Colonic mucosa (tissue), 4 donors: ENCODE measurements at regions not wholly inside any gene's neighbourhood (a gene's known extent, or its start where the extent isn't known, plus 50 kb on each side); places are given as distances from the start of the nearest gene placed in this dataset.

Source experiments
- DNase-seq: peaks from one replicate; pipeline ENCODE4 v3.0.0-alpha.2; 2020
- H3K27ac ChIP-seq: fragments of 200-600 bp; one replicate; pipeline ENCODE4 v1.8.0; 2021
- H3K27me3 ChIP-seq: fragments of 200-600 bp; one replicate; pipeline ENCODE4 v1.8.0; 2021
- H3K36me3 ChIP-seq: fragments of 200-600 bp; one replicate; pipeline ENCODE4 v1.8.0; 2021
- H3K4me1 ChIP-seq: fragments of 200-600 bp; one replicate; pipeline ENCODE4 v1.8.0; 2021; ENCODE audit warnings: mild to moderate bottlenecking
- H3K4me3 ChIP-seq: fragments of 200-600 bp; one replicate; pipeline ENCODE4 v1.8.0; 2021
- H3K9ac ChIP-seq, 2 donors: one replicate each; pipeline ENCODE4 v1.7.0; 2013; ENCODE audit warnings: control low read depth in 2 of 2, low read depth in 2 of 2, low read length in 2 of 2
- H3K9me3 ChIP-seq: fragments of 200-600 bp; one replicate; pipeline ENCODE4 v1.8.0; 2021
- intact Hi-C: fragments of 100-400 bp; cut with DNase I; formaldehyde crosslinking; loops from one replicate; pipeline ENCODE4 v1.14.1; 2022
- TF ChIP-seq, protein P1 (sequence below): fragments of 200-600 bp; IDR thresholded peaks from one replicate; pipeline ENCODE4 v1.8.0; 2022; ENCODE audit warnings: antibody characterized with exemption, mild to moderate bottlenecking
- donor health status: healthy.
- donor health status: DM: no; HTN: no; CAD: no.
- donor health status: DM: no; HTN: no; CAD: no.

- Histone ChIP-seq H3K9ac (no peak overlapping the region), H3K27ac (no peak overlapping the region), H3K4me1 (no peaks in the 10 kb centered on the region), H3K4me3 (no peak overlapping the region), H3K27me3 (no peaks in the 10 kb centered on the region), H3K9me3 (no peaks in the 10 kb centered on the region), H3K36me3 (no peaks in the 10 kb centered on the region)
- DNase-seq: no peak
- intact Hi-C loops: no loop called here
- TF ChIP-seq, protein P1, sequence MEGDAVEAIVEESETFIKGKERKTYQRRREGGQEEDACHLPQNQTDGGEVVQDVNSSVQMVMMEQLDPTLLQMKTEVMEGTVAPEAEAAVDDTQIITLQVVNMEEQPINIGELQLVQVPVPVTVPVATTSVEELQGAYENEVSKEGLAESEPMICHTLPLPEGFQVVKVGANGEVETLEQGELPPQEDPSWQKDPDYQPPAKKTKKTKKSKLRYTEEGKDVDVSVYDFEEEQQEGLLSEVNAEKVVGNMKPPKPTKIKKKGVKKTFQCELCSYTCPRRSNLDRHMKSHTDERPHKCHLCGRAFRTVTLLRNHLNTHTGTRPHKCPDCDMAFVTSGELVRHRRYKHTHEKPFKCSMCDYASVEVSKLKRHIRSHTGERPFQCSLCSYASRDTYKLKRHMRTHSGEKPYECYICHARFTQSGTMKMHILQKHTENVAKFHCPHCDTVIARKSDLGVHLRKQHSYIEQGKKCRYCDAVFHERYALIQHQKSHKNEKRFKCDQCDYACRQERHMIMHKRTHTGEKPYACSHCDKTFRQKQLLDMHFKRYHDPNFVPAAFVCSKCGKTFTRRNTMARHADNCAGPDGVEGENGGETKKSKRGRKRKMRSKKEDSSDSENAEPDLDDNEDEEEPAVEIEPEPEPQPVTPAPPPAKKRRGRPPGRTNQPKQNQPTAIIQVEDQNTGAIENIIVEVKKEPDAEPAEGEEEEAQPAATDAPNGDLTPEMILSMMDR: no peak
Observed at GRCh38 chr20:22217712-22218352, 366.5 kb downstream of the FOXA2 start.

- H3K9me3 ChIP-seq: no peaks in the 10 kb centered on the region
- DNase-seq: no peak
- no peaks in the 10 kb centered on the region for H3K4me1 ChIP-seq
- H3K36me3 ChIP-seq: no peaks in the 10 kb centered on the region
- intact Hi-C loops: no loop called here
- TF ChIP-seq, protein P1: no peak
- no peak overlapping the region for H3K27ac ChIP-seq
- H3K27me3 ChIP-seq: no peaks in the 10 kb centered on the region
- H3K4me3 ChIP-seq: no peak overlapping the region
- no peak overlapping the region for H3K9ac ChIP-seq
Observed at GRCh38 chr20:22216984-22217383, 367.4 kb downstream of the FOXA2 start.

- no peak for DNase-seq
- Histone ChIP-seq H3K27me3 (no peaks in the 10 kb centered on the region), H3K9ac (no peak overlapping the region), H3K36me3 (no peaks in the 10 kb centered on the region), H3K9me3 (no peaks in the 10 kb centered on the region), H3K4me3 (no peak overlapping the region), H3K27ac (no peak overlapping the region), H3K4me1 (no peaks in the 10 kb centered on the region)
- TF ChIP-seq, protein P1: no peak
- intact Hi-C loops: no loop called here
Observed at GRCh38 chr20:22214296-22214695, 370.1 kb downstream of the FOXA2 start.

DNA sequence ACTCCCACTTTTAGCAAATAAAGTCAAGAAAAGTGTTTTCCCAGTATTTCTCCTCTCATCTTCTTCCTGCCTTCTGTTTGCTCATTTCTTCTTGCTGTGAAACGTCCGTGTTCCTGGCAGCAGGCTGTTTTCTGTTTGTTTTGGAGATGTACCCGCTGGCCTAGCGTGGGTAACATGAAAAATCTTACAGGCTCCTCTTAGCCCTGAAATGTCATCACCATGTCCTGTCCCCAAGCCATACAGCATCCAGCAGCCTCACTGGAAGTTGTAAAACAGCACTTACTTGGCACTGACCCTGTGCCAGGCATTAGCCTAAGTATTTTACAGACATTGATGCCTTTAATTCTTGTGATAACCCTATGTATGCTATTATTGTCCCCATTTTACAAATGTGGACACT lies 371.1 kb downstream of the FOXA2 start:
- no peaks in the 10 kb centered on the region for H3K27me3 ChIP-seq
- DNase-seq: no peak
- H3K4me1 ChIP-seq: no peaks in the 10 kb centered on the region
- no peak overlapping the region for H3K4me3 ChIP-seq
- no peaks in the 10 kb centered on the region for H3K36me3 ChIP-seq
- intact Hi-C loops: no loop called here
- no peaks in the 10 kb centered on the region for H3K9me3 ChIP-seq
- no peak overlapping the region for H3K9ac ChIP-seq
- TF ChIP-seq, protein P1: no peak
- H3K27ac ChIP-seq: no peak overlapping the region

DNA sequence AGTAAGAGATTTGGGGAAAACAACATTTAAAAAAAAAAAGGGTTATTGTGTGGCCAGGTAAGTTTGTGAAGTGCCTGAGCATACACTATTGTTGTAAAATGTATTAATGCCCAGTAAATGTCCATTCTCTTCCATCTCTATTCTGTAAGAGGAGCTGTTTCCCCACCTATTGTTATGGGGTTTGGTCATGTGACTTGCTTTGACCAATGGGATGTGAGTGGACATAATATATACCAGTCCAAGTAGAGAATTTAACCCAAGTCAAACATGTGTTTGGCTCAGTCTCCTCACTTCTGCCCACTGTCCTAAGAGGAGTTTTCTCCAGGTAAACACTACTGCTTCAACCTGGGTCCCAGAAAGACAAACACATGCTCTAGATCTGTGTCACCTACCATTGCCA lies 377.1 kb downstream of the FOXA2 start:
- Histone ChIP-seq H3K4me3 (no peak overlapping the region), H3K4me1 (no peaks in the 10 kb centered on the region), H3K27me3 (no peaks in the 10 kb centered on the region), H3K9me3 (no peaks in the 10 kb centered on the region), H3K9ac (no peak overlapping the region), H3K27ac (no peak overlapping the region), H3K36me3 (no peaks in the 10 kb centered on the region)
- no peak for DNase-seq
- TF ChIP-seq, protein P1: no peak
- intact Hi-C loops: no loop called here
